Stimulated activated CD4-positive, alpha-beta T cell treated with anti-CD3 and anti-CD28 coated beads, TNF-alpha, amount 100 ng/mL, for 48 hours (primary cell): ENCODE measurements at regions not wholly inside any gene's neighbourhood (a gene's known extent, or its start where the extent isn't known, plus 50 kb on each side); places are given as distances from the start of the nearest gene placed in this dataset.

Experiments
- DNase-seq, 3 donors: peaks; one replicate each; pipeline ENCODE4 v3.0.0-alpha.2; 2020; ENCODE audit warnings: low read depth in 3 of 3

- no peak for DNase-seq
These were observed 187.8 kb upstream of the JUN start for GRCh38 chr1:58971629-58972140.

- no peak for DNase-seq
These were observed 192.0 kb upstream of the JUN start for GRCh38 chr1:58975888-58976287.

- no peak for DNase-seq
These were observed 192.4 kb upstream of the JUN start for GRCh38 chr1:58976294-58976693.

GRCh38 chr1:58977598-58977997 is 193.8 kb upstream of the JUN start:
- DNase-seq = no peak

GRCh38 chr1:58978096-58978495 is 194.2 kb upstream of the JUN start:
- no peak for DNase-seq

GRCh38 chr1:58979086-58979485 is 195.2 kb upstream of the JUN start:
- no peak for DNase-seq

GRCh38 chr1:58979677-58980076 is 195.8 kb upstream of the JUN start:
- DNase-seq = no peak

GRCh38 chr1:58981392-58981791 is 197.5 kb upstream of the JUN start:
- no peak for DNase-seq

- no peak for DNase-seq
These were observed 198.6 kb upstream of the JUN start for GRCh38 chr1:58982259-58982998.

GRCh38 chr1:58983162-58983561 is 199.3 kb upstream of the JUN start:
- DNase-seq = no peak

- no peak for DNase-seq
These were observed 199.9 kb upstream of the JUN start for GRCh38 chr1:58983633-58984245.

- no peak for DNase-seq
These were observed 203.3 kb upstream of the JUN start for GRCh38 chr1:58986996-58987767.

GRCh38 chr1:58988752-58989151 is 204.9 kb upstream of the JUN start:
- no peak for DNase-seq

- DNase-seq = no peak
These were observed 206.0 kb upstream of the JUN start for GRCh38 chr1:58989845-58990244.

- no peak for DNase-seq
These were observed 207.5 kb upstream of the JUN start for GRCh38 chr1:58991305-58991704.

GRCh38 chr1:58992643-58993042 is 208.8 kb upstream of the JUN start:
- no peak for DNase-seq

- no peak for DNase-seq
These were observed 209.6 kb upstream of the JUN start for GRCh38 chr1:58993403-58993802.

GRCh38 chr1:58994664-58995063 is 210.8 kb upstream of the JUN start:
- DNase-seq = no peak

GRCh38 chr1:58996341-58997059 is 212.7 kb upstream of the JUN start:
- no peak for DNase-seq

- DNase-seq = no peak
These were observed 213.2 kb upstream of the JUN start for GRCh38 chr1:58997060-58997411.

GRCh38 chr1:58997637-58998036 is 213.8 kb upstream of the JUN start:
- no peak for DNase-seq

GRCh38 chr1:58999676-59000075 is 215.8 kb upstream of the JUN start:
- no peak for DNase-seq
